ENCODE measurements at regions not wholly inside any gene's neighbourhood (a gene's known extent, or its start where the extent isn't known, plus 50 kb on each side); places are given as distances from the start of the nearest gene placed in this dataset.

GRCh38 chr20:48094196-48094749 is 309.0 kb upstream of the SULF2 start:
- ATAC-seq (no peak), FAIRE-seq (no peak), DNase-seq (ENCODE audit: low read depth, low spot score) (no peak)
- ChIA-PET SMC1A (ENCODE audit: uncharacterized antibody, unreplicated experiment) (no interaction called here), RAD21 (ENCODE audit: unreplicated experiment) (no interaction called here), POLR2A (no interaction called here), CTCF (no interaction called here)
- H3K4me1 ChIP-seq (ENCODE audit: control insufficient read depth, insufficient read depth, low read length), result no peaks in the 10 kb centered on the region
- no peak overlapping the region for H3K4me2 ChIP-seq (ENCODE audit: control insufficient read depth, insufficient read depth)
- H3K27me3 ChIP-seq (replicated peaks in 1 of 2; ENCODE audit: control insufficient read depth in 2 of 2, insufficient read depth in 2 of 2, low read length in 1 of 2), result peaks cover 0 to 6% of the 10 kb centered on the region in 2 experiments; a peak in 1 of 4 replicates
- H3K27ac ChIP-seq (ENCODE audit: control insufficient read depth, insufficient read depth), result no peak overlapping the region
- in situ Hi-C loops (cut with MboI) (no loop called here), intact Hi-C loops (cut with micrococcal nuclease; ENCODE audit: unreplicated experiment) (no loop called here)
- no peak overlapping the region for H3K4me3 ChIP-seq
- no peak for TF ChIP-seq ZSCAN29 (IDR thresholded peaks at IDR 0.05)
- TF ChIP-seq HSF1 (IDR thresholded peaks at IDR 0.05; ENCODE audit: low read depth, low read length), result no peak
- TF ChIP-seq CREB1 (IDR thresholded peaks at IDR 0.05; ENCODE audit: low read depth), result no peak
- TF ChIP-seq ZBTB40 (IDR thresholded peaks at IDR 0.05; ENCODE audit: borderline replicate concordance), result no peak
- TF ChIP-seq JUNB (IDR thresholded peaks at IDR 0.05), result no peak
- no peak for TF ChIP-seq CBX5 (IDR thresholded peaks at IDR 0.05; ENCODE audit: low read depth)
- no peak for TF ChIP-seq CHD1 (IDR thresholded peaks at IDR 0.05; ENCODE audit: low read depth, low read length)
- TF ChIP-seq ZNF274 (IDR thresholded peaks at IDR 0.05; ENCODE audit: insufficient read depth, insufficient read length), result no peak
- TF ChIP-seq NFYA (IDR thresholded peaks at IDR 0.05; ENCODE audit: borderline replicate concordance, low read depth, low read length), result no peak
- no peak for TF ChIP-seq IRF3 (IDR thresholded peaks at IDR 0.05)
- BruUV-seq (replicated peaks), result no TSS peak
- 23% methylated on average over 5 of the region's 5 CpGs for WGBS (ENCODE audit: insufficient coverage, insufficient replicate concordance, low lambda C conversion rate, missing lambda C conversion rate)
- H4K20me1 ChIP-seq (ENCODE audit: control insufficient read depth, insufficient read depth), result no peaks in the 10 kb centered on the region
- no peaks in the 10 kb centered on the region for H3K79me2 ChIP-seq (ENCODE audit: control insufficient read depth, insufficient read depth, low read length)
- H3K9ac ChIP-seq (ENCODE audit: control insufficient read depth, insufficient read depth, low read length), result no peak overlapping the region
- no peaks in the 10 kb centered on the region for H3K36me3 ChIP-seq (ENCODE audit: control insufficient read depth in 2 of 2, insufficient read depth in 2 of 2, low read length in 1 of 2)
- no peak overlapping the region for H2AFZ ChIP-seq (ENCODE audit: control insufficient read depth, low read depth, low read length)
- H3K9me3 ChIP-seq (replicated peaks; ENCODE audit: control insufficient read depth, insufficient read depth, low read length), result peaks cover 2% of the 10 kb centered on the region; the same call in 1 of the 3 replicates
